ENCODE measurements at regions not wholly inside any gene's neighbourhood (a gene's known extent, or its start where the extent isn't known, plus 50 kb on each side); places are given as distances from the start of the nearest gene placed in this dataset.

DNA sequence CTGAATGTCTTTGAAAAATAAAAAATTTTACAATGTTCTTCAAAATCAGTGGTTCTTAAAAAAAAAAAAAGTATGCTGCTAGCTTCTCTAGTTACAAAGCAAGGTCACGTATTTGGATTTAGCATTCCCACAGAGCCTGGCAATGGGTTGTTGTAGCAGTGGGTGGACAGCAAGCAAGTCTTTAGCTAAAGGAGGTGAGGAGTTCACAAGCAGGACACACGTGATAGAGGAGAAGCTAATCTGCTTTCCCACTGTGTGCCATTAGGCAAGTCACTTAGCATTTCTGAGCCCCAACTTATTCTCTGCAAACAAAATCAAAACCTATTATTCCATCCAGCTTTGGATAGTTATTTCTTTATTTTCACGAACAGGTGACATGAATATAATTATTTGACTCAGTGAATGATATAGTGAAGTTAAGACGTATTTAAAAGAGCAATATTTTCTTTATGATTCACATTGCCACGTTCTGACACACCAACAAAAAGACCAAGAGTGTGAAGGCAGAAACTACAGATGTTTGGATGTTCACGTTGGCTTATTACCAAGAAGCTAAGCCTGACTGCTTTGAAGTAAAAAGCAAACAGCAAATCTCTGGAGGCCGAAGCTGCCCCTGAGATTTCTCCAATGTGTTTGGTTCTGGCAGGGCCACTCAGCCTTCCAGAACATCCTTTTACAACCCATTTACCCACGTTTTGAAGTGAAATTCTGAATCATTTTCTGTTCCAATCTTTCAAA is 612.1 kb upstream of the CDH6 start:
- TF ChIP-seq, protein P1, sequence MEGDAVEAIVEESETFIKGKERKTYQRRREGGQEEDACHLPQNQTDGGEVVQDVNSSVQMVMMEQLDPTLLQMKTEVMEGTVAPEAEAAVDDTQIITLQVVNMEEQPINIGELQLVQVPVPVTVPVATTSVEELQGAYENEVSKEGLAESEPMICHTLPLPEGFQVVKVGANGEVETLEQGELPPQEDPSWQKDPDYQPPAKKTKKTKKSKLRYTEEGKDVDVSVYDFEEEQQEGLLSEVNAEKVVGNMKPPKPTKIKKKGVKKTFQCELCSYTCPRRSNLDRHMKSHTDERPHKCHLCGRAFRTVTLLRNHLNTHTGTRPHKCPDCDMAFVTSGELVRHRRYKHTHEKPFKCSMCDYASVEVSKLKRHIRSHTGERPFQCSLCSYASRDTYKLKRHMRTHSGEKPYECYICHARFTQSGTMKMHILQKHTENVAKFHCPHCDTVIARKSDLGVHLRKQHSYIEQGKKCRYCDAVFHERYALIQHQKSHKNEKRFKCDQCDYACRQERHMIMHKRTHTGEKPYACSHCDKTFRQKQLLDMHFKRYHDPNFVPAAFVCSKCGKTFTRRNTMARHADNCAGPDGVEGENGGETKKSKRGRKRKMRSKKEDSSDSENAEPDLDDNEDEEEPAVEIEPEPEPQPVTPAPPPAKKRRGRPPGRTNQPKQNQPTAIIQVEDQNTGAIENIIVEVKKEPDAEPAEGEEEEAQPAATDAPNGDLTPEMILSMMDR (IDR thresholded peaks at IDR 0.05; ENCODE audit: low read depth, low read length), result no peak
- H3K4me1 ChIP-seq (ENCODE audit: low read depth), result no peaks in the 10 kb centered on the region
- no peak for DNase-seq (ENCODE audit: low read depth in 1 of 2, low spot score in 1 of 2)
- H3K36me3 ChIP-seq, result no peaks in the 10 kb centered on the region
- no peak overlapping the region for H3K27ac ChIP-seq
- no peak overlapping the region for H3K4me3 ChIP-seq
- H3K9me3 ChIP-seq (ENCODE audit: low read depth), result no peaks in the 10 kb centered on the region
- no peaks in the 10 kb centered on the region for H3K27me3 ChIP-seq

DNA sequence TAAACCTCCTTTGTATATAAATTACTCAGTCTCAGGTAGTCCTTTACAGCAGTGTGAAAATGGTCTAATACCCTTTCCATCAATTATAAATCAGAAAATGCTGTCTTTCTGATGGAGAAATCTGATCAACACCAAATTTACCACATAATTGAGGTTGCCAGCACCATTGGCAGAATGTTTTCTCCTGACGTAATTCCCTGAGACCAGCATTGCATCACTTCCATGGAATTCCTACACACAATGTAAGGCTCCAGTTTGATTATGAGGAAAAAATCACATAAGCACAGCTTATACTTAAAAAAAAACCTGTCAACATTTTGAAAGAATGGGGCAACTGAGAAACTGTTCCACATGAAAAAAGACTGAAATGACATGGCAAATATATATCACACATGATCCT is 618.7 kb upstream of the CDH6 start:
- TF ChIP-seq, protein P1 (IDR thresholded peaks at IDR 0.05; ENCODE audit: low read depth, low read length), result no peak
- no peaks in the 10 kb centered on the region for H3K9me3 ChIP-seq (ENCODE audit: low read depth)
- DNase-seq (ENCODE audit: low read depth in 1 of 2, low spot score in 1 of 2), result no peak
- H3K27ac ChIP-seq, result no peak overlapping the region
- no peaks in the 10 kb centered on the region for H3K36me3 ChIP-seq
- no peak overlapping the region for H3K4me3 ChIP-seq
- no peaks in the 10 kb centered on the region for H3K4me1 ChIP-seq (ENCODE audit: low read depth)
- H3K27me3 ChIP-seq, result peaks cover 8% of the 10 kb centered on the region

DNA sequence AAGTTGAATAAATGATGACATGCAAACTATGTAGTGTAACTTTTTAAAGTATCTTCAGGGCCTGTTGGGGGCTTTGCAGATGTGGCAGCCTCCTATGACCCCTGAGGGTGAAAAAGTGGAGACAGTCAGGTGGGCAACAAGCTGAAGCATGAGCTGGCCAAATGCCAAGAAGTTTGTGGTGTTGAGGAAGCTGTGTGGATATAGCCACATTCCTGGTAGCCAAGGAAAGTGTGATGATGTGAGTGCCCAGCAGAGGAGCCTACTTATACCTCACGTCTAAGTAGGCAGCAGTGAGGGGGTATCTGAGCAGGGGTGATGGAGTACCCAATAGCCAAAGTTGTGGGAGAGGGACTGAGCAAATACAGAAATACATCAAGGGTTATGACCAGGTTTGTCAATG is 621.2 kb upstream of the CDH6 start:
- TF ChIP-seq, protein P1 (IDR thresholded peaks at IDR 0.05; ENCODE audit: low read depth, low read length), result no peak
- Histone ChIP-seq H3K4me1 (ENCODE audit: low read depth) (no peaks in the 10 kb centered on the region), H3K27ac (no peak overlapping the region), H3K36me3 (no peaks in the 10 kb centered on the region), H3K27me3 (peaks cover 8% of the 10 kb centered on the region), H3K4me3 (no peak overlapping the region), H3K9me3 (ENCODE audit: low read depth) (no peaks in the 10 kb centered on the region)
- DNase-seq (ENCODE audit: low read depth in 1 of 2, low spot score in 1 of 2), result peak in 1 of 2 donors; percentile 23

DNA sequence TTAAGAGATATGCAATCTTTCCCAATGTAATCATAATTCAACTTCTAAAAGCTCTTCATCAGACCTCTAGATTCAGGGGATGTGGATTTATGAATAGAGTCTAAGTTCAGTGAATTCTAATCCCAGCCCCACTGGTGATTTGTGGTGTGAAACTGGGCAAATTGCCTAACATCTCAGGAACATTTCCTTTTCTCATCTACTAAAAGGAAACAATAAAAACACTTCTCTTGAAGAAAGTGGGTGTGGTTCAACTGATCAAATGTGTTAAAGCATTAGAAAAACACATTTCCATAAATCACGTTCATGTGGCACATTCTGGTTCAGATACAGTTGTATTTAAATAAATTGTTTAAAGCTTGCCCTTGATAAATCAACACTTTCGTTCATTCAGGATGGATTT is 631.7 kb upstream of the CDH6 start:
- no peaks in the 10 kb centered on the region for H3K9me3 ChIP-seq (ENCODE audit: low read depth)
- H3K4me3 ChIP-seq, result no peak overlapping the region
- TF ChIP-seq, protein P1 (IDR thresholded peaks at IDR 0.05; ENCODE audit: low read depth, low read length), result no peak
- H3K36me3 ChIP-seq, result no peaks in the 10 kb centered on the region
- H3K27ac ChIP-seq, result no peak overlapping the region
- DNase-seq (ENCODE audit: low read depth in 1 of 2, low spot score in 1 of 2), result no peak
- peaks cover 27% of the 10 kb centered on the region for H3K27me3 ChIP-seq
- no peaks in the 10 kb centered on the region for H3K4me1 ChIP-seq (ENCODE audit: low read depth)

DNA sequence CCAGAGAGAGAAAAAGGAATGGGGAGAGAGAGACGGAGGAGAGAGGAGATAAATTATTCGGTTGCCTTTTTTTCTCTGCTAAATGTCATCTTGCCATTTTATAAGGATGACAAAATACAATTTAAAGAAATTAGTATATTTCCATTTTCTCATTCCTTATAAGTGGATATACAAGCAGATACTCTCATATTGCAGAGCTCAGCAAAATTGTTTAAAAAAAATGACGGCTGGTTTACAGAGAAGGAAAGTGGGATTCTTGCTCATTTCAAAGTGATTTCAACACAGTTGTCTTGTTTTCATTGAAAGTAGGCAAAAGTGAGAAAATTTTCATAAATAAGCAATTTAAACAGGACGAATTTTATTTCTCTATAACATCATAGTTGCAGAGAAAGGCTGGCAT is 641.9 kb upstream of the CDH6 start:
- DNase-seq (ENCODE audit: low read depth in 1 of 2, low spot score in 1 of 2), result no peak
- Histone ChIP-seq H3K27me3 (peaks cover 9% of the 10 kb centered on the region), H3K4me3 (no peak overlapping the region), H3K36me3 (no peaks in the 10 kb centered on the region), H3K9me3 (ENCODE audit: low read depth) (no peaks in the 10 kb centered on the region), H3K4me1 (ENCODE audit: low read depth) (no peaks in the 10 kb centered on the region), H3K27ac (no peak overlapping the region)
- TF ChIP-seq, protein P1 (IDR thresholded peaks at IDR 0.05; ENCODE audit: low read depth, low read length), result no peak

Measured in cardiac muscle cell (in vitro differentiated cells and primary cell).